Esophagus muscularis mucosa (tissue), 4 donors: ENCODE measurements at regions not wholly inside any gene's neighbourhood (a gene's known extent, or its start where the extent isn't known, plus 50 kb on each side); places are given as distances from the start of the nearest gene placed in this dataset.

Experiments
- EP300 ChIP-seq: sonication (generic); formaldehyde crosslinking; IDR thresholded peaks from one replicate; pipeline ENCODE4 v1.6.1; 2017; ENCODE audit warnings: antibody characterized with exemption
- POLR2A ChIP-seq: fragments of 450-650 bp; IDR thresholded peaks from one replicate; pipeline ENCODE4 v1.6.1; 2017; ENCODE audit warnings: antibody characterized with exemption, moderate library complexity, mild to moderate bottlenecking, low read depth
- TF ChIP-seq, protein P1 (sequence below), 3 experiments: fragments of 200-600 bp in 2 of 3; fragments of 450-650 bp in 1 of 3; sonication (generic) in 2 of 3; IDR thresholded peaks; one replicate each; pipeline ENCODE4 v1.5.1; 2017 to 2019; ENCODE audit warnings: antibody characterized with exemption in 3 of 3, mild to moderate bottlenecking in 2 of 3, moderate library complexity in 1 of 3

DNA sequence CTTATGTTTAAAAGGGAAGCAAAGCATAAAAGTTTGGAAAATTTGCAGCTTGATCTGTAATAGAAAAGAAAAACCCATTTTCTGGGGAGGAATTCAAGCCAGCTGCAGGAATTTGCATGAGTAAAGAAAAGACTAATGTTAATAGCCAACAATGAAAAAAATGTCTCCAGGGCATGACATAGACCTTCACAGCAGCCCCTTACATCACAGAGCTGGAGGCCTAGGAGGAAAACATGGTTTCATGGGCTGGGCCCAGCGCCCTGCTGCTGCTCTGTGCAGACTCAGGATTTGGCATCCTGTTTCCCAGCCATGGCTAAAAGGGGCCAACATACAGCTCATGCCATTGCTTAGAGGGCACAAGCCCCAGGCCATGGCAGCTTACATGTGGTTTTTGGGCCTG lies 411.6 kb upstream of the MC4R start:
- TF ChIP-seq, protein P1, sequence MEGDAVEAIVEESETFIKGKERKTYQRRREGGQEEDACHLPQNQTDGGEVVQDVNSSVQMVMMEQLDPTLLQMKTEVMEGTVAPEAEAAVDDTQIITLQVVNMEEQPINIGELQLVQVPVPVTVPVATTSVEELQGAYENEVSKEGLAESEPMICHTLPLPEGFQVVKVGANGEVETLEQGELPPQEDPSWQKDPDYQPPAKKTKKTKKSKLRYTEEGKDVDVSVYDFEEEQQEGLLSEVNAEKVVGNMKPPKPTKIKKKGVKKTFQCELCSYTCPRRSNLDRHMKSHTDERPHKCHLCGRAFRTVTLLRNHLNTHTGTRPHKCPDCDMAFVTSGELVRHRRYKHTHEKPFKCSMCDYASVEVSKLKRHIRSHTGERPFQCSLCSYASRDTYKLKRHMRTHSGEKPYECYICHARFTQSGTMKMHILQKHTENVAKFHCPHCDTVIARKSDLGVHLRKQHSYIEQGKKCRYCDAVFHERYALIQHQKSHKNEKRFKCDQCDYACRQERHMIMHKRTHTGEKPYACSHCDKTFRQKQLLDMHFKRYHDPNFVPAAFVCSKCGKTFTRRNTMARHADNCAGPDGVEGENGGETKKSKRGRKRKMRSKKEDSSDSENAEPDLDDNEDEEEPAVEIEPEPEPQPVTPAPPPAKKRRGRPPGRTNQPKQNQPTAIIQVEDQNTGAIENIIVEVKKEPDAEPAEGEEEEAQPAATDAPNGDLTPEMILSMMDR (IDR thresholded peaks at IDR 0.05) = no peak
- TF ChIP-seq POLR2A (no peak), EP300 (no peak)
